ENCODE measurements at regions not wholly inside any gene's neighbourhood (a gene's known extent, or its start where the extent isn't known, plus 50 kb on each side); places are given as distances from the start of the nearest gene placed in this dataset.

GRCh38 chr2:146869328-146869727, 975.5 kb upstream of the ACVR2A start:
- TF ChIP-seq, protein P1, sequence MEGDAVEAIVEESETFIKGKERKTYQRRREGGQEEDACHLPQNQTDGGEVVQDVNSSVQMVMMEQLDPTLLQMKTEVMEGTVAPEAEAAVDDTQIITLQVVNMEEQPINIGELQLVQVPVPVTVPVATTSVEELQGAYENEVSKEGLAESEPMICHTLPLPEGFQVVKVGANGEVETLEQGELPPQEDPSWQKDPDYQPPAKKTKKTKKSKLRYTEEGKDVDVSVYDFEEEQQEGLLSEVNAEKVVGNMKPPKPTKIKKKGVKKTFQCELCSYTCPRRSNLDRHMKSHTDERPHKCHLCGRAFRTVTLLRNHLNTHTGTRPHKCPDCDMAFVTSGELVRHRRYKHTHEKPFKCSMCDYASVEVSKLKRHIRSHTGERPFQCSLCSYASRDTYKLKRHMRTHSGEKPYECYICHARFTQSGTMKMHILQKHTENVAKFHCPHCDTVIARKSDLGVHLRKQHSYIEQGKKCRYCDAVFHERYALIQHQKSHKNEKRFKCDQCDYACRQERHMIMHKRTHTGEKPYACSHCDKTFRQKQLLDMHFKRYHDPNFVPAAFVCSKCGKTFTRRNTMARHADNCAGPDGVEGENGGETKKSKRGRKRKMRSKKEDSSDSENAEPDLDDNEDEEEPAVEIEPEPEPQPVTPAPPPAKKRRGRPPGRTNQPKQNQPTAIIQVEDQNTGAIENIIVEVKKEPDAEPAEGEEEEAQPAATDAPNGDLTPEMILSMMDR (IDR thresholded peaks at IDR 0.05; ENCODE audit: insufficient read depth, low read length): no peak
- TF ChIP-seq POLR2AphosphoS5 (IDR thresholded peaks at IDR 0.05; ENCODE audit: low read depth): no peak
- TF ChIP-seq SPI1 (IDR thresholded peaks at IDR 0.05; ENCODE audit: borderline replicate concordance, low read depth): no peak
- TF ChIP-seq GABPA (IDR thresholded peaks at IDR 0.05; ENCODE audit: low read depth): no peak

Measured in HL-60 (cell line).